ENCODE measurements at regions not wholly inside any gene's neighbourhood (a gene's known extent, or its start where the extent isn't known, plus 50 kb on each side); places are given as distances from the start of the nearest gene placed in this dataset.
"Not testable (repeated sequence)": the region's sequence is repeated elsewhere in the genome, so short reads cannot be mapped to it uniquely, and the experiment has no call there.

GRCh38 chr18:35822413-35822812, 150.1 kb upstream of the RMP24 start:
- DNase-seq (ENCODE audit: low read depth in 3 of 3, low spot score in 2 of 3): no peak

- DNase-seq (ENCODE audit: low read depth in 3 of 3, low spot score in 2 of 3): no peak
Measured at GRCh38 chr18:35826477-35826876, 146.0 kb upstream of the RMP24 start.

GRCh38 chr18:35827275-35827902, 145.1 kb upstream of the RMP24 start:
- no peak for DNase-seq (ENCODE audit: low read depth in 3 of 3, low spot score in 2 of 3)

GRCh38 chr18:35827903-35828275, 144.6 kb upstream of the RMP24 start:
- no peak for DNase-seq (ENCODE audit: low read depth in 3 of 3, low spot score in 2 of 3)

GRCh38 chr18:35828591-35828990, 143.9 kb upstream of the RMP24 start:
- no peak for DNase-seq (ENCODE audit: low read depth in 3 of 3, low spot score in 2 of 3)

GRCh38 chr18:35835366-35835765, 137.1 kb upstream of the RMP24 start:
- no peak for DNase-seq (ENCODE audit: low read depth in 3 of 3, low spot score in 2 of 3)

- DNase-seq (ENCODE audit: low read depth in 3 of 3, low spot score in 2 of 3): no peak
Measured at GRCh38 chr18:35835833-35836232, 136.6 kb upstream of the RMP24 start.

- no peak for DNase-seq (ENCODE audit: low read depth in 3 of 3, low spot score in 2 of 3)
Measured at GRCh38 chr18:35836932-35837331, 135.5 kb upstream of the RMP24 start.

GRCh38 chr18:35837922-35838496, 134.5 kb upstream of the RMP24 start:
- no peak for DNase-seq (ENCODE audit: low read depth in 3 of 3, low spot score in 2 of 3)

GRCh38 chr18:35841283-35841682, 131.2 kb upstream of the RMP24 start:
- DNase-seq (ENCODE audit: low read depth in 3 of 3, low spot score in 2 of 3): no peak

- no peak for DNase-seq (ENCODE audit: low read depth in 3 of 3, low spot score in 2 of 3)
Measured at GRCh38 chr18:35842536-35842935, 129.9 kb upstream of the RMP24 start.

GRCh38 chr18:35848321-35848720, 124.2 kb upstream of the RMP24 start:
- not testable (repeated sequence) for DNase-seq (ENCODE audit: low read depth in 3 of 3, low spot score in 2 of 3)

GRCh38 chr18:35849241-35849640, 123.2 kb upstream of the RMP24 start:
- not testable (repeated sequence) for DNase-seq (ENCODE audit: low read depth in 3 of 3, low spot score in 2 of 3)

GRCh38 chr18:35851286-35851970, 121.1 kb upstream of the RMP24 start:
- no peak for DNase-seq (ENCODE audit: low read depth in 3 of 3, low spot score in 2 of 3)

GRCh38 chr18:35852786-35853185, 119.7 kb upstream of the RMP24 start:
- DNase-seq (ENCODE audit: low read depth in 3 of 3, low spot score in 2 of 3): no peak

GRCh38 chr18:35854095-35854494, 118.4 kb upstream of the RMP24 start:
- no peak for DNase-seq (ENCODE audit: low read depth in 3 of 3, low spot score in 2 of 3)

- no peak for DNase-seq (ENCODE audit: low read depth in 3 of 3, low spot score in 2 of 3)
Measured at GRCh38 chr18:35856178-35856577, 116.3 kb upstream of the RMP24 start.

GRCh38 chr18:35856721-35857120, 115.8 kb upstream of the RMP24 start:
- DNase-seq (ENCODE audit: low read depth in 3 of 3, low spot score in 2 of 3): not testable (repeated sequence)

- DNase-seq (ENCODE audit: low read depth in 3 of 3, low spot score in 2 of 3): not testable (repeated sequence)
Measured at GRCh38 chr18:35857581-35857980, 114.9 kb upstream of the RMP24 start.

GRCh38 chr18:35861367-35862118, 110.9 kb upstream of the RMP24 start:
- no peak for DNase-seq (ENCODE audit: low read depth in 3 of 3, low spot score in 2 of 3)

GRCh38 chr18:35862119-35862640, 110.3 kb upstream of the RMP24 start:
- DNase-seq (ENCODE audit: low read depth in 3 of 3, low spot score in 2 of 3): no peak

Measured in right renal cortex interstitium (tissue), 3 donors.